NCI-H748 treated with DMSO at 0.1 percent for 48 hours (cell line): ENCODE measurements at regions not wholly inside any gene's neighbourhood (a gene's known extent, or its start where the extent isn't known, plus 50 kb on each side); places are given as distances from the start of the nearest gene placed in this dataset.
"Not testable (repeated sequence)": the region's sequence is repeated elsewhere in the genome, so short reads cannot be mapped to it uniquely, and the experiment has no call there.

Experiments
- DNase-seq: peaks from one replicate; lab custom pipeline; 2025; lab: John Stamatoyannopoulos, UW

DNA sequence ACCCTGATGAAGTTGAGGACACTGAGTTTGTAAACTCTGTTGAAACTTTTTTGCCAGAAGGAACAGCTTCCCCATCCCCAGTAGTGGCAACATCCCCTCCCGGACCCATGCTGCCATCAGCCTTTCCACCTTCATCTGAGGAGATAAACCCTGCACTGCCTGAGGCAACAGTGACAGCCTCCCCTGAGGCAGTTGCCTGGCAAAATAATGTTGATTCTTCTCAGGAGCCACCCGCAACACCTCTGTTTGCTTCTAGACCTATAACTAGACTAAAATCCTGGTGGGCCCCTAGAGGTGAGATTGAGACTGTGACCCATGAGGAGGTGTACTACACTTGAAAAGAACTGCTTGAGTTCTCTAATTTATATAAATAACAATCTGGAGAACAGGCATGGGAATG, 597.6 kb upstream of the NR3C2 start:
- not testable (repeated sequence) for DNase-seq

DNA sequence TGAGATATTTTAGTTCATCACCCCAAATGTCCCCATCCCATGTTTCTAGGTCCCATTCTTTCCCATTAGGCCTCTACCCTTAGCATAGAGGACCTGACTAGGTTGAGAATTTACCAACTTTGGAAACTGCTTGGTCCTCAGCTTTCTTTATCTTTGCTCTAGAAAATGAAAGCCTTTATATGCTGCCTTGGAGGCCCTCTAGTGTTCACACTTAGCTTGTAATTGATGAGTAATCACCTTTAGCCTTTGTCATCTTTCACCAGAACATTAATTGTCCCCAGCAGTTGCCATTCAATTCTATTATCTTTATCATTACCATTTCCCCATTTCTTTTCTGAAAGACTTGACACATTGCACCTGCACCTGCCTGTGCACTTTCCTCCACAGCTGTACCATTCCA, 589.2 kb upstream of the NR3C2 start:
- no peak for DNase-seq

DNA sequence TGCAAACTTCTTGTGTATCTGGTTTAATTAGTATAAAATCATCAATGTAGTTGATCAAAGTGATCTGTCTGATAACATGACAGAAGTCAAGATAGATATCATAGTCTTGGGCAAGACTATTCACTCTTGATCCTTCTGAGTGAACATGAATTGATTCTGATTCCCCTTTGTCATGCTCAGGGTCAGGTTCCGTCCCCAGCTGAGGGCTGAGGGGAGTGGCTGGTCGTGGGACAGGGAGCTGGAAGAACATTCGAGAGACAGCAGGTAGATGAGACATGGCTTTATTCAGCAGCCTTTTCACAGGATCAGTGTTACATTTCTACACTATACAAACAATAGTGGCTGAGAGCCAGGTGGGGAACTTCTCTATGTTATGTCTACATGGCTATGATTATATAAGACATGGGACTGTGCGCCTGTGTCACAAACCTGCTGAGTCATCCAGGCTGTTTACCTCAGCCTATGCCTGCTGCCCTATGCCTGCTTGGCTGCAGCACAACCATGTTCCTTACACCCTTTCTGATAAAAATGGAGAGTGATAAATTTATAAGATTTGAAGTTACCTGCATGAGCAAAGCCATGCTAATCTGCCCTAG, 586.9 kb upstream of the NR3C2 start:
- DNase-seq: no peak

DNA sequence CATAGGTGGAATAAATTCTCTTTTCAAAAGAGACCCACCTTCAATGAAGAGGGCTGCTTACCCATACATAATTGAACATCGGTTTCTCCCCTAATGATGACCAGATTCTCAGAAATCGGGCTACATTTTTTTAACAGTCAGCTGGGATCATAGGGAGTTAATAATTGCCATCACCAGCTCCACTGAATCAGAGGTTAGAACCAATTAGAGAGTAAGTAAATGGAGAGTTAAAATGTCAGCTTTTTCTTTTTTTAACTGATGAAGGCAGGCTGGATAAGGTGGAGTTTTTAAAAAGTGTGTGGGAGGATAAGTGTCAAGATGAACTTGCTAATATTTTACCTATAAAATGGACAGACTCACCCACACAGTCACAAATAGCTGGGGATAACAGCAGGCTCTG, 584.5 kb upstream of the NR3C2 start:
- no peak for DNase-seq

DNA sequence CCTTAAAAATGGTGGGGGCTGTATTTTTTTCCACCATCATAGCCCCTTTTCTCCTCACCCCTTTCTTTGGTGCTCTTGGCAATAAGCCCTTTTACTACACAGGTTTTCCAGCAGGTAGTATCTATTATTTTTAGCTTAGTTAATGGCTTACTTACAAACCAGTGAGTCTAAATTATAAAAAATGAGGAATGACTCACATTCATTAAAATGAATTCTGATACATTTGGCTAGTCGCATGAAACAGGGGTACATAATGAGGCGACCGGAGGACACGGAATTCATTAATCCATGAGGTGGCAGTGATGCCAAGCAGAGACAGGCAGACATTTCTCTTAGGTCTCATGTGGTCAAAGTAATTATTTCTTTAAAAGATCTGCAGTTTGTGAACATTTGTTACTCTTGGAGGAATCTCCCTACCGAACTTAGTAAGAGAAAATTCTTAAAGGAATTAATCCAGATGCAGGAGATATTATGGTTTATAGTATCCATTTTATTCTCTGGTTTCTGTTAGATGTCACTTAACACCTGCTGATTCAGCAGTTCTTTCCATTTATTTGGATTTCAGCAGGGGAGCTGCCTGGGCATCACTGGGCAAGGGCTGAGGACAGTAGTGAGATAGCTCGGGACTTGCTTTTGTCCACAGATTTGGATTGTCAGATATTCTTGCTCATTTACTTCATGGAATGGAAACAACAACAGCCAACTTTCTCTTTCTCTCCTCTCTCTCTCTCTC, 575.0 kb upstream of the NR3C2 start:
- no peak for DNase-seq

DNA sequence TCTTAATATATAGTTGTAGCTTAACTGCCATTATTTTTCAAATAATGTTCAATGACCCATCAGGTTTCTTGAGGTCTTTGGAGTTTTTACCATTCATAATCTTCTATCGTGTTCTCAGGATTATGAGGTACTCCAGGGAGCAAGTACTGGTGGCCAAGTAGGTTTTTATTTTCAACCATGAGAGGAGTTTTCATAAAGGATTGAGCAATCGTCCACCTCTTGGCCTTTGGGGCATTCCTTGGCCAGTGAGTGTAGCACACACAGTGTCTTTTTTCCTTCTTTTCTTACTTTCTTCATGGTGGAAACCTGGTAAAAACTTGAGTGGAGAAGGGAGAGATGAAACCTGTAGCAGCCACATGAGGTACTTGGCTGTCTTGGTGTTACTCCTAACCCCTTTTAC, 567.0 kb upstream of the NR3C2 start:
- DNase-seq: no peak

DNA sequence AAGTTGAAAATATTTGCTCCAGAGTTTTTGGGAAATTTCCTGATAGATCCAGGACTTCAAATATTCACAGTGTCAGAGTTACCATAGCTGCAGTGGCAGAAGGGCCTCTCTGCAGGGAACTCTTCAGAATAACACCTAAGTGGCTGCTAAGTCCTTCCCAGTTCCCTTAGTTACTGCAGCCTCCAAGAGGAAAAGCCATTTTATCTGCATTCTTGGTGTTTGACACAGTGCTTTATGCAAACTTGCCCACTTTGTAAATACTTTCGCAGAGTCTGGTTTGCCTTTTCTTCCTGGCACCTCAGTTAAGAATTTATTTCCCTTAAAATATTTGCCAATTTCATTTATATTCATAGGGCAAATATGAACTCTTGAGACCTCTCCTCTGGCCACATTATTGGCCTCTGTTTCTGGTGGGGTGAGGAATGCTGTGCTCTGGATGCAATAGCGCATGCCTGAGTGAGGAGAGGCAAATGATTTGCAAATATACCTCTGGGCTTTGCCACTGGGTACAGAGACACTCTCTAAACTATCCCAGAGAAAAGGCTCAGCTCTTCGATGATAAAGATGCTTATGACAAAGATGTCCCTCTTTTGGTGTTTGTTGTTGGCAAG, 566.3 kb upstream of the NR3C2 start:
- DNase-seq: no peak

DNA sequence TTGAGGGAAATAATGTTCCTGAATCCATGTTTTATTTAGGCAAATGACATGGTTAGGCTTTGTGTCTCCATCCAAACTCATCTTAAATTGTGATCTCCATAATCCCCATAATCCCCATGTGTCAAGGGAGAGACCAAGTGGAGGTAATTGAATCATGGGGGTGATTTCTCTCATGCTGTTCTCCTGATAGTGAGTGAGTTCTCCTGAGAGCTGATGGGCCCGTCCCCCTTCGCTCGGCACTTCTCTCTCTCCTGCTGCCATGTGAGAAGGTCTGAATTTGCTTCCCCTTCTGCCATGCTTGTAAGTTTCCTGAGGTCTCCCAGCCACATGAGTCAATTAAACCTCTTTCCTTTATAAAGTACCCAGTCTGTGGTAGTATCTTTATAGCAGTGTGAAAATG, 563.0 kb upstream of the NR3C2 start:
- no peak for DNase-seq

DNA sequence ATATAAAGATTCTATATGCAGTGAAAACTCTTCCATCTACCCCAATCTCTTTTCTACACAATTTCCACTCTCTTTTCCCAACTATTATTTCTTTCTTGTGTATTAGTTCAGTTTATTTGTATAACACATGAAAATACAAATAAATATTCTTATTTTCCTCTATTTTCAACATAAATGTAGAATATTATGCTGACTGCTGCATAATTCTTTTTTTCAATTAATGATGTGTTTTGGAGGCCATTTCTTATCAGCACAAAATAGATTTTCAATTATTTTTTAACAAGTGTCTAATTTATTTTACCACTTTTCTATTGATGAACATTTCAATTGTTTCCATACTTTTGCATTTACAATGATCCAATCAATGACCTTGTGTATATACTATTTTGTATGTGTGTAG, 557.7 kb upstream of the NR3C2 start:
- DNase-seq: no peak

DNA sequence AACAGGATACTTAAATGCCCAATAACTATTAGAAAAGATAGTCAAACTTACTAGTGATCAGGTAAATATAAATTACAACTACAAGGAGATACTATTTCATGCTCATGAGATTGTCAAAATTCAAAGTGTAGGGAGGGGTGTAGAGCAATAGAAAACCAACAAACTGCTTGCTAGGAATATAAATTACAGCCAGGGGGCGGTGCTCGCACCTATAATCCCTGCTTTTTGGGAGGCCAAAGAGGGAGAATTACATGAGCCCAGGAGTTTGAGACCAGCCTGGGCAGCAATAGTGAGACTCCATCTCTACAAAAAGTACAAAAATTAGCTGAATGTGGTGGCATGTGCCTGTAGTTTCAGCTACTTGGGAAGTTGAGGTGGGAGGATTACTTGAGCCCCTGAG, 556.5 kb upstream of the NR3C2 start:
- DNase-seq: no peak

DNA sequence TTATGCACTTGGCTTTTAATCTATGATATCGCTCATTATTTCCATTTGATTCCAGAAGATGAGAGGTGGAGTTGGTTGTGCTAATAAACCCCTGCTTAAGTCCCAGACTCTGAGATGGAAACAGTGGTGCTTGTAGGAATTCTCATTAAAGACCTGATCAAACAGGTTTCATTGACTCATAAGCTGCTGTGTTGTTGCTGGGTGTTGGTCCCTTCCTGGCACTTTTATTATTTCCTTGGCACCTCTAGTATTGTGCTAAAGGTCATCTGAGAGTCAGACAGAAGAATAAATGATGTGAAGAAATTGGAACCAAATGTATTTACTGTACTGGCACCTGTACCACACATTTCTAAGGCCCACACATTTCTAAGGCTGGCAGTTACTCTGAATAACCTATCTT, 544.7 kb upstream of the NR3C2 start:
- DNase-seq: no peak

DNA sequence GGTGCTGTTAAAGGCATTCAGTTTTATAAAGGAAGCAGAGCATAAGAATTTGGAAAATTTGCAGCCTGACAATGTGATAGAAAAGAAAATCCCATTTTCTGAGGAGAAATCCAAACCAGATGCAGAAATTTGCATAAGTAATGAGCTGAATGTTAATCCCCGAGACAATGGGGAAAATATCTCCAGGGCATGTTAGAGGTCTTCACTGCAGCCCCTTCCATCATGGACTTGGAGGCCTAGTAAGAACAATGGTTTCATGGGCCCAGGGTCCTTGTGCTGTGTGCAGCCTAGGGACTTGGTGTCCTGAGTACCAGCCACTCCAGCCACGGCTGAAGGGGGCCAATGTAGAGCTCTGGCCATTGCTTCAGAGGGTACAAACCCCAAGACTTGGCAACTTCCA, 542.7 kb upstream of the NR3C2 start:
- DNase-seq: no peak

DNA sequence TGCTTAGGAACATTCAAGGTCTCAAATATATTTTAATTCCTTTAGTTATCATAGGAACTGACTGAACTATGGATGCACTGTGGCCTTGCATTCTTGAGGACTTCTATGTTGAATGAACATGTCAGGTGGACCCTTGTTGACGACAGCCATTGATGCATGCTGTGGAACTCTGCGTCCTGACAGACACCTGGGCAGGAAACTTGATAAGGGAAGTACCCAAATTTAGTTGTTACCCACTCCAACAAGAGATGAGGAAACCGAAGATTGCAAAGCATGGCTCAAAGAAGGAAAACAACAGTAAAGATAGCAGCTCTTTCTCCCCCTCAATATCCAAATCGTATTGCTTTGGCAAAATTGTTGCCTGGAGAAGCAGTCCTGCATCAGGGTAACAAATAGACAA, 540.0 kb upstream of the NR3C2 start:
- DNase-seq: no peak

DNA sequence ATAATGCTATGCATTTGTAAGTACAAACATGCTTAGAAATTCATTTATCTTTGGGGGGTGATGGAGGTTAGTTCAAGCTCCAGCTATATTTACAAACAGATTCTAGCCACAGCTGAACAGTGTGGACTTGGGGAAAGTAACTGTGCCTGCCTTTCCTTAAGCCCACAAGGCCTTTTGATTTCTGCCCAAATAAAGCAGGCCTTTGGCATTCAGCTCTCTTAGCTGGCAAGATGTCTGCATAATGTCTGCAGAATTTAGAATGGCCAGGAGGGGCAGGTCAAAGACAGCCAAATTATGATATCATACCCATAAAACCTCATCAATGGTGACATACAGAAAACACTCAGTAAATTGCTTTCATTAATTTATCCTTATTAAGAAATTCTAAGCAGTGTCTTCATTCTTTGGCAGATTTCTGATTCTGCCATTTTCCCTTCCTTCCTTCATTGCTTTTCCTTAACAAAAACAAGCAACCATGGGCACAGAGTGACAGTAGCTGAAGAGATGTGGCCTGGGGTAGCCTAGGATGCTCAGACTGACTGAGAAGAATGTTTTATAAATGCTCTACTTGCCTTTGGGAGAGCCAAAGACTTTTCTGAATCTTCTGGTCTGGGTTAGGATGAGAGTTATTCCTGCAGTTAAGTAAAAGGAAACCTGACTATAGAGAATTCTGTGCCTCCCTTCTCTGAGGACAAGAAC, 538.7 kb upstream of the NR3C2 start:
- DNase-seq: no peak

DNA sequence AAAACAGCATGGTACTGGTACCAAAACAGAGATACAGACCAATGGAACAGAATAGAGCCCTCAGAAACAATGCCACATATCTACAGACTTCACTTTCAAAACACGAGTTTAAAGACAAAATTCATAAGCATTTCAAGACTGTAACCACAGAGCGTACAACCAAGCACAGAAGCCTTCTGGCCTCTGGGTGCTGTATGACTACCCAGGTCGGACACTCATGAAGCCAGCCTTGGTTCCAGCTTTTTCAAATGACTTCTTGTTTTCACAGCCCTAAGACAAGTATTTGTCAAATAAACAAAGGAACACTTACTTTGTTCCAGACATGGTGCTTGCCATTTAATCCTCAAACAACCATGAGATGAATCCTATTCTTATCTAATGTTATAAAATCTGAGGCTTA, 536.1 kb upstream of the NR3C2 start:
- no peak for DNase-seq

DNA sequence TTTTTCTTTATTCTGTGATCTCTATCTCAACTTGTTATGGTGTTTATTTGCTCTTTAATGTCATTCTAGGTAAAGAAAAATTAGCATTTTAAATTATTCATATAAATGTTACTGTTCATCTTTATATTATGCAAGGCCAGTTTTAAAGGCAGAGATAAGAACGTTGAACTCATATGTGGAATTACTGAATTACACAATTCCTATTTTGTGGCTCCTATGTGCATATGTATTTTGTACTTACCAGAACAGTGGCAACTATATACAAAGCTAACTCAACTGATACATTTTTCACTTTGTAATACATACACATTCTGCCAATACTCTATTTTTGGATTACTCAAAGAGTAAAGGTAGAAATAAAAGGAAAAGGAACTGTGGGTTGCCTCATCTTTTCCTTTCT, 533.2 kb upstream of the NR3C2 start:
- no peak for DNase-seq

DNA sequence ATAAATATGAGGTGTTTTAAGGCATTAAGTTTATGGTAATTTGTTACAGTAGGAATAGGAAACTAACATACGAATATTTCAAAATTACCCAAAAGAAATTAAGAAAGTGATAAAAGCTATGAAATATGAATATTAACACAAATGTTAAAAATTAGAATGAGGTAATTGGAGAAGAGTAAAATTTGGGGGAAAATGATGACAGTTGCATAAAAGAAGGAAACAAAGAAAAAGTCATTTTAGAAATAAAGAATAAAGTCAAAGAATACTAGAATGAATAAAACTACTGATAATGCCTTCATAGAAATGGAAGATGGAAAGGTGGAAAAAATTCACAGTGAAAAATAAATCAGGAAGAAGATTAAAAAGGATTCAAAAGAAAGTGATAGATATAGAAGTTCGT, 522.9 kb upstream of the NR3C2 start:
- DNase-seq: no peak

DNA sequence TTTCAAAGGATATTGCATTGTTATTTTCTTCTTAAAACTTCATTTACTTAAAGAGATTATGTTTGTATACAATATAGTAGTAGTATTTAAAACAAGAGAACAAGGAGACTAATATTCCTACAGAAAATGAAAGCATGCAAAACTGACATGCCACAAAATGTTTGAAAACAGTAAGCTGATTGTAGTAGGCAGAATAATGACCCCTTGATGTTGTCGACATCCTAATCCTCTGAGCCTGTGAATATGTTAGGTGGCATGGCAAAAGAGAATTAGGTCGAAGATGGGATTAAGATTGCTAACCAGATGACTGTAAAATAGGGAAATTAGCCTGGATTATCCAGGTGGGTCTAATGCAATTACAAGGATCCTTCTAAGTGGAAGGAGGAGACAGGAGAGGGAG, 522.2 kb upstream of the NR3C2 start:
- DNase-seq: no peak

DNA sequence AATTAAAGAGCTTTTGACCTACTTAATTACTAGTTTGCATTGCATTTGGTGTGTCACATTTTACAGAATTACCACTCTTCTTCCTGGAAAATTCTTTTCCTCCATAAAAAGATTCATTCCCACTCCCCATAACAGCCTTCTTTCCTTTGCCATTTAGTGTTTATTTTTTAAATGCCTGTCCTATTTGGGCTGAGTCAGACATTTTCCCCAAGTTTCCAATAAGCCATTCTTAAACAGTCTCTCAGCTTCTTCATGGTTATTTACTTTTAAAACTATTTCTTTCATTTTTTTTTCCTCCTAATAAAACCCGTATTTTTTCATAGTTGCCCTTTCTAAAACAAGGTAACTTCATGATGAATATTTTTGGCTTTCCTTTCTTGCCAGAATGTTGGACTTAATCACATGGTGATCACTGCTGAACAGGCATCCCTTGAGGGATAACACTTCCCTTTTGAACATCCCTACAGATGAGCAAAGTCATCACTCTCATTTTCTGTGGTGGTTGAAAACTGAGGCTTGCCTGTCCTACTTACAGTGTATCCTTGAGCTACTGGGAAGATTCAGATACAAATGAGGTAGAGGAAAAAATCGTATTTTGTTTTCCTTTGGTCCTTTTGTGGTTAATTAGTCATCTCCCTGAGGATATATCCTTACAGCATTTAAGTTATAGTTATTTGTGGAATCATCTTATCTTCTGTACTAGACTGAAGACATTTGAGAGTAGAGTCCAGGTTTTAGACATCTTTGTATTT, 520.5 kb upstream of the NR3C2 start:
- no peak for DNase-seq

DNA sequence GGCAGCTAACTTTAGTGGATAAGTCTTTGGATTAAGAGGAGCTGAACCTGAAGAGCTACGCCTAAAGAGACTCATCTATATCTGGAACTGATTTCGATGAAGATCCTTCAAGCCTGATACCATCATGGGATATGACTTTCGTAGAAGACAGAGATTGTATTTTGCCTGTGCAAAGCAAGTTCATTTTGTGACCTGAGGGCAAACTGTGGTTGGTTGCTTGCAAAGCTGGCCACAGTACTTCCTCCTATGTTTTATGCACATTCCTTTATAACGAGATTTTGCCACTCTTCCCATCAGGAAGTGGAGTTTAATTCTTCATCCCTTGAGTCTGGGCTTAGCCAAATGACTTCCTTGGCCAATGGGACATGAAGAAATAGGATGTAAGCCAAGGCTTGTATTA, 519.3 kb upstream of the NR3C2 start:
- no peak for DNase-seq

DNA sequence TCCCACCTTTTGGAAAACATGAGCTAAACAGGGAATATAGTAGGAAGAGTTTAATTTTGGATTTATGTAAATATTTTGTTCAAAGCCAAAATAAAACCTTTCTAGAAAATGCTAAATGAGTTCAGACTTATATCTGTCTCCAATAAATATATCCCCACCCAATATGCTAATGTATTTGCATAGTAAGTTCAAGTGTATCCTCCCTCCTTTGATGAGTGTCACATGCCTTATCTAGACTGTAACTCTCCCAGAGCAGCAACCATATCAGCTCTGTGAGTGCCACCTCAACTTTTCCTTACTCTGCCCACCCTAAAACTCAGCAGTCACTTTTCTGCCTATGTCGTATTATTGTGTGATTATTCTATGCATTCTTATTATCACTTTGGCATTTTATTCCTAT, 516.1 kb upstream of the NR3C2 start:
- no peak for DNase-seq

DNA sequence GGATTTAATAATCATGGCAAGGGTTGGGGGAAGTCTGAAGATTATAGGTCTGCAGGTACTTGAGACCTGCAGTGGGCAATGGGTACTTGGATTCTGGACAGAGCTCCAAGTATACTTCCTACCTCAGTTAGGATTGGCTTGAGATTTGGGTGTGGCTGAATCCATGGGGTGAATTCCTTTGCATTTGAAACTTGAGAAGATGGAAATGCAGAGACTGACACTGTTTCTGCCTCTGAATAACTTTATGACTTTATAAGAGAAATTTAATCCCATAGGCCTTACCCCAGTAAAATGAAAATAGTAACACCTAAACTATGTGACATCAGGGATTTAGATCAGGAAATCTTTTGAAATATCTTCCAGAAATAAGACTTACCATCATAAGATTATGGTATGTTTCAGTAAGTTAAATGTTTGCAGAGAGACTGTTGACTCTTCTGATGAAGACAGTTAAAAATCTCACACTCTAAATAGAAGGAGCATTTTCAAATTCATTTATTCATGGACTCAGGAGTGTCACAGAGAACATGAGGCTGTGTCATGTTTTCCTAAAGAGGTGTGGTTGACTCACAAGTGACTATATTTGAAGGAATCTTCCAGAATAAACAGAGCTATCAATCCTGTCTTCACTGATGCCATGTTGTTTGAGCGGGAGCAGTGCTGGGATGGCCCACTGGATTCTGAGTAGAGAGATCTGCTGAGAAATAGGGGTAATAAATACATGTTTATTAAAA, 513.5 kb upstream of the NR3C2 start:
- DNase-seq: no peak
